ENCODE measurements at regions not wholly inside any gene's neighbourhood (a gene's known extent, or its start where the extent isn't known, plus 50 kb on each side); places are given as distances from the start of the nearest gene placed in this dataset.

GRCh38 chr3:76646921-76647562, 392.9 kb upstream of the ROBO2 start:
- peak in 1 of 12 donors; percentile 8 for TF ChIP-seq CTCF (IDR thresholded peaks at IDR 0.05)
- no peak for TF ChIP-seq POLR2A (IDR thresholded peaks at IDR 0.05)
